GM12878 (cell line): ENCODE measurements at regions not wholly inside any gene's neighbourhood (a gene's known extent, or its start where the extent isn't known, plus 50 kb on each side); places are given as distances from the start of the nearest gene placed in this dataset.

Experiments used
- ATAC-seq: fragments of 200-7000 bp; cut with Tn5 transposase; 3 replicates; pipeline ENCODE4 v1.9.1; 2020; ENCODE audit warnings: mild to moderate bottlenecking, moderate library complexity
- BruUV-seq: library from RNA; stranded (reverse); fragments of 400-500 nt; replicated peaks from 2 replicates; lab custom pipeline; 2021; lab: Mats Ljungman, UMichigan
- CTCF ChIA-PET: fragments of 300-600 bp; sonication (Branson Sonifier 250); formaldehyde crosslinking; extraction: SDS; loops from one replicate; lab custom pipeline; 2021; ENCODE audit warnings: inconsistent platforms; lab: Yijun Ruan, JAX
- POLR2A ChIA-PET: fragments of 350-600 bp; formaldehyde crosslinking; extraction: SDS; loops from one replicate; lab custom pipeline; 2021; ENCODE audit warnings: inconsistent platforms; lab: Charles Lee
- RAD21 ChIA-PET: fragments of 300-600 bp; sonication (Branson Sonifier 250); formaldehyde crosslinking; loops from one replicate; lab custom pipeline; 2023; ENCODE audit warnings: antibody characterized with exemption; ENCODE audit not compliant: unreplicated experiment; lab: Charles Lee
- SMC1A ChIA-PET: fragments of 300-600 bp; sonication (Branson Sonifier 250); formaldehyde crosslinking; loops from one replicate; lab custom pipeline; 2023; ENCODE audit not compliant: unreplicated experiment, uncharacterized antibody; lab: Charles Lee
- DNase-seq: peaks from one replicate; pipeline ENCODE4 v3.0.0-alpha.2; 2011; ENCODE audit warnings: low read depth, low spot score
- FAIRE-seq: peaks from 3 replicates; lab custom pipeline; 2011; peaks lifted over from hg19 to GRCh38; lab: Jason Lieb, UNC
- H2AFZ ChIP-seq: 2 replicates; pipeline ENCODE4 v1.6.0; 2011; ENCODE audit warnings: low read depth, low read length, control low read depth; ENCODE audit not compliant: control insufficient read depth
- H3K27ac ChIP-seq: 2 replicates; pipeline ENCODE4 v1.5.1; 2011; ENCODE audit warnings: control low read depth; ENCODE audit not compliant: control insufficient read depth, insufficient read depth
- H3K27me3 ChIP-seq, 2 experiments: replicated peaks in 1 of 2; 2 replicates each; pipeline versions ENCODE4 v1.6.0 to v1.6.1; 2011; ENCODE audit warnings: low read length in 1 of 2; ENCODE audit not compliant: control insufficient read depth in 2 of 2, insufficient read depth in 2 of 2
- H3K36me3 ChIP-seq, 2 experiments: 2 replicates each; pipeline ENCODE4 v1.5.1; 2011; ENCODE audit warnings: low read length in 1 of 2; ENCODE audit not compliant: control insufficient read depth in 2 of 2, insufficient read depth in 2 of 2
- H3K4me1 ChIP-seq: 2 replicates; pipeline ENCODE4 v1.6.1; 2011; ENCODE audit warnings: mild to moderate bottlenecking, low read length, moderate library complexity, mixed read lengths; ENCODE audit not compliant: control insufficient read depth, insufficient read depth
- H3K4me2 ChIP-seq: 2 replicates; pipeline ENCODE4 v1.6.0; 2011; ENCODE audit warnings: control low read depth; ENCODE audit not compliant: control insufficient read depth, insufficient read depth
- H3K4me3 ChIP-seq: fragments of 200-600 bp; sonication (generic); 2 replicates; pipeline ENCODE4 v1.5.1; 2016
- H3K79me2 ChIP-seq: 2 replicates; pipeline ENCODE4 v1.6.0; 2011; ENCODE audit warnings: low read length; ENCODE audit not compliant: control insufficient read depth, insufficient read depth
- H3K9ac ChIP-seq: 2 replicates; pipeline ENCODE4 v1.8.0; 2011; ENCODE audit warnings: low read length, control low read depth, mixed read lengths; ENCODE audit not compliant: control insufficient read depth, insufficient read depth
- H3K9me3 ChIP-seq: replicated peaks from 3 replicates; pipeline ENCODE4 v1.5.1; 2011; ENCODE audit warnings: mild to moderate bottlenecking, low read length; ENCODE audit not compliant: control insufficient read depth, insufficient read depth
- H4K20me1 ChIP-seq: 2 replicates; pipeline ENCODE4 v1.6.0; 2011; ENCODE audit not compliant: control insufficient read depth, insufficient read depth
- GATAD2B ChIP-seq: fragments of 450-650 bp; conservative IDR thresholded peaks from 2 replicates; pipeline ENCODE4 v1.6.1; 2017; ENCODE audit warnings: low read depth, mild to moderate bottlenecking, moderate library complexity
- NFIC ChIP-seq: IDR thresholded peaks from 2 replicates; pipeline ENCODE4 v1.6.1; 2012; ENCODE audit warnings: low read depth, mild to moderate bottlenecking, inconsistent platforms, low read length, moderate library complexity
- NR2C2 ChIP-seq: IDR thresholded peaks from 2 replicates; pipeline ENCODE4 v1.6.1; 2011; ENCODE audit warnings: borderline replicate concordance, low read depth; ENCODE audit not compliant: control insufficient read depth, insufficient read length
- POLR2AphosphoS5 ChIP-seq: IDR thresholded peaks from 2 replicates; pipeline ENCODE4 v1.6.1; 2011; ENCODE audit warnings: mild to moderate bottlenecking, low read length, inconsistent platforms
- RAD21 ChIP-seq: IDR thresholded peaks from 2 replicates; pipeline ENCODE4 v1.6.1; 2011; ENCODE audit warnings: mild to moderate bottlenecking, low read depth, low read length, moderate library complexity; ENCODE audit not compliant: insufficient read depth
- RB1 ChIP-seq: fragments of 450-650 bp; formaldehyde crosslinking; IDR thresholded peaks from 2 replicates; pipeline ENCODE4 v1.6.1; 2017; ENCODE audit warnings: mild to moderate bottlenecking, borderline replicate concordance
- RELA ChIP-seq: fragments of 450-650 bp; IDR thresholded peaks from 2 replicates; pipeline ENCODE4 v1.8.0; 2014; ENCODE audit warnings: borderline replicate concordance; ENCODE audit not compliant: partially characterized antibody
- SMAD5 ChIP-seq: IDR thresholded peaks from 2 replicates; pipeline ENCODE4 v1.6.1; 2016; ENCODE audit warnings: antibody characterized with exemption, low read depth
- SMC3 ChIP-seq: IDR thresholded peaks from 2 replicates; pipeline ENCODE4 v1.6.1; 2011; ENCODE audit warnings: low read length, improper control_type of control experiment, borderline replicate concordance
- SUPT20H ChIP-seq: IDR thresholded peaks from 2 replicates; pipeline ENCODE4 v1.6.1; 2011; ENCODE audit warnings: low read depth, mild to moderate bottlenecking, low read length, moderate library complexity, borderline replicate concordance; ENCODE audit not compliant: control insufficient read depth
- SUZ12 ChIP-seq: fragments of 200-600 bp; sonication (generic); IDR thresholded peaks from one replicate; pipeline ENCODE4 v1.6.1; 2018; ENCODE audit warnings: antibody characterized with exemption, mild to moderate bottlenecking; ENCODE audit not compliant: unreplicated experiment
- WRNIP1 ChIP-seq: IDR thresholded peaks from 2 replicates; pipeline ENCODE4 v1.6.1; 2011; ENCODE audit warnings: low read depth, low read length, improper control_type of control experiment, borderline replicate concordance
- ZZZ3 ChIP-seq: IDR thresholded peaks from 2 replicates; pipeline ENCODE4 v1.6.1; 2011; ENCODE audit warnings: low read depth; ENCODE audit not compliant: control insufficient read depth, insufficient read length
- WGBS: methylation state at CpG from one replicate; pipeline ENCODE4 v1.1.6; 2016; ENCODE audit warnings: low lambda C conversion rate; ENCODE audit not compliant: insufficient replicate concordance, insufficient coverage; ENCODE audit errors: missing lambda C conversion rate; 5-methylcytosine and 5-hydroxymethylcytosine counted together
- in situ Hi-C: fragments of 300-500 bp; cut with MboI; formaldehyde crosslinking; loops from 9 replicates; pipeline ENCODE4 v1.14.3; 2018; ENCODE audit warnings: mixed read lengths
- intact Hi-C: fragments of 100-400 bp; cut with micrococcal nuclease; formaldehyde crosslinking; loops from one replicate; pipeline ENCODE4 v1.14.2; 2022; ENCODE audit not compliant: unreplicated experiment
- TF ChIP-seq, protein P1 (sequence below): fragments of 450-650 bp; IDR thresholded peaks from 2 replicates; pipeline ENCODE4 v1.6.1; 2016; ENCODE audit warnings: mild to moderate bottlenecking

DNA sequence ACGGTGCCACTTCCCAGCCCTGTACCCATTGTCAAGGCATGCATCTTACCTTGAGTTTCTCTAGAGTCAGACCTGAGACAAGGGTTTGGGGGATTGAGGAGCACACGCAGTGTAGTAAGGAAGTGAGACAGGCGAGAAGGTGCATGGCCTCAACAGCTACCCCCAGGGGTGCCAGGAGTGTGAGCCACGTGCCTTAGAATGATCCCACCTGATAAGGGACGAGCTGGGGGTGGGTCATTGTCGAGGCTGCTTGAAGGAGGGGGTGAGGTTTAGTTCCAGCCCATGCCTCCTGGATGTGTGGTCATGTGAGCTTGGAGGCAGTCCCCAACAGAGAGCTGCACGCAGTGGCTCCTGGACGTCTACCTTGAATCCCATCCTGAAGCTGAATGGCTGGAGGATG, 320.5 kb downstream of the VRK1 start:
- Histone ChIP-seq H3K4me1 (no peaks in the 10 kb centered on the region), H3K4me3 (no peak overlapping the region), H2AFZ (no peak overlapping the region), H3K36me3 (no peaks in the 10 kb centered on the region), H3K4me2 (no peak overlapping the region), H3K9me3 (no peaks in the 10 kb centered on the region), H4K20me1 (no peaks in the 10 kb centered on the region), H3K27ac (no peak overlapping the region), H3K9ac (no peak overlapping the region), H3K79me2 (no peaks in the 10 kb centered on the region), H3K27me3 (no peaks in the 10 kb centered on the region)
- ATAC-seq (no peak), DNase-seq (no peak), FAIRE-seq (no peak)
- in situ Hi-C loops (no loop called here), intact Hi-C loops (no loop called here)
- BruUV-seq: no TSS peak
- WGBS: 14% methylated on average over 8 of the region's 8 CpGs
- no peak for TF ChIP-seq GATAD2B
- TF ChIP-seq RB1: no peak
- TF ChIP-seq SMC3: no peak
- no peak for TF ChIP-seq NFIC
- TF ChIP-seq SMAD5: no peak
- TF ChIP-seq SUZ12: no peak
- TF ChIP-seq POLR2AphosphoS5: no peak
- TF ChIP-seq, protein P1, sequence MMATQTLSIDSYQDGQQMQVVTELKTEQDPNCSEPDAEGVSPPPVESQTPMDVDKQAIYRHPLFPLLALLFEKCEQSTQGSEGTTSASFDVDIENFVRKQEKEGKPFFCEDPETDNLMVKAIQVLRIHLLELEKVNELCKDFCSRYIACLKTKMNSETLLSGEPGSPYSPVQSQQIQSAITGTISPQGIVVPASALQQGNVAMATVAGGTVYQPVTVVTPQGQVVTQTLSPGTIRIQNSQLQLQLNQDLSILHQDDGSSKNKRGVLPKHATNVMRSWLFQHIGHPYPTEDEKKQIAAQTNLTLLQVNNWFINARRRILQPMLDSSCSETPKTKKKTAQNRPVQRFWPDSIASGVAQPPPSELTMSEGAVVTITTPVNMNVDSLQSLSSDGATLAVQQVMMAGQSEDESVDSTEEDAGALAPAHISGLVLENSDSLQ: no peak
- TF ChIP-seq RAD21: no peak
- no peak for TF ChIP-seq SUPT20H
- TF ChIP-seq NR2C2: no peak
- TF ChIP-seq WRNIP1: no peak
- TF ChIP-seq ZZZ3: no peak
- no peak for TF ChIP-seq RELA
- RAD21 ChIA-PET: interaction anchor here (1.1 kb wide), 1 partner anchor 17 kb away, joined by 3 read pairs; no protein-coding TSS in a partner anchor
- POLR2A ChIA-PET: no interaction called here
- CTCF ChIA-PET: no interaction called here
- SMC1A ChIA-PET: interaction anchor here (2.2 kb wide), 1 partner anchor 10 kb away, joined by 7 read pairs; no protein-coding TSS in a partner anchor
